Activated CD4-positive, alpha-beta T cell treated with anti-CD3 and anti-CD28 coated beads, Interleukin-2, amount 50 U/mL, for 4 hours (primary cell): ENCODE measurements at regions not wholly inside any gene's neighbourhood (a gene's known extent, or its start where the extent isn't known, plus 50 kb on each side); places are given as distances from the start of the nearest gene placed in this dataset.

Experiments
- DNase-seq, 2 experiments: peaks; one replicate each; pipeline ENCODE4 v3.0.0-alpha.2; 2020

- DNase-seq, result no peak
Measured at GRCh38 chr1:2919841-2920240, 101.4 kb upstream of the ACTRT2 start.

GRCh38 chr1:2920421-2921015, 100.7 kb upstream of the ACTRT2 start:
- no peak for DNase-seq

GRCh38 chr1:2921970-2922686, 99.1 kb upstream of the ACTRT2 start:
- DNase-seq, result peak; percentile 12 to 20

GRCh38 chr1:2923351-2923750, 97.9 kb upstream of the ACTRT2 start:
- no peak for DNase-seq

GRCh38 chr1:2925291-2925690, 96.0 kb upstream of the ACTRT2 start:
- DNase-seq, result no peak

GRCh38 chr1:2925918-2926317, 95.3 kb upstream of the ACTRT2 start:
- no peak for DNase-seq

- DNase-seq, result no peak
Measured at GRCh38 chr1:2926447-2927055, 94.7 kb upstream of the ACTRT2 start.

GRCh38 chr1:2927393-2928360, 93.6 kb upstream of the ACTRT2 start:
- no peak for DNase-seq

GRCh38 chr1:2928366-2929325, 92.6 kb upstream of the ACTRT2 start:
- DNase-seq, result no peak

GRCh38 chr1:2929335-2929734, 91.9 kb upstream of the ACTRT2 start:
- DNase-seq, result no peak

- no peak for DNase-seq
Measured at GRCh38 chr1:2930016-2930815, 91.1 kb upstream of the ACTRT2 start.

GRCh38 chr1:2930913-2931723, 90.1 kb upstream of the ACTRT2 start:
- no peak for DNase-seq

GRCh38 chr1:2931724-2932401, 89.4 kb upstream of the ACTRT2 start:
- DNase-seq, result no peak

- DNase-seq, result no peak
Measured at GRCh38 chr1:2932671-2933350, 88.5 kb upstream of the ACTRT2 start.

GRCh38 chr1:2933431-2934155, 87.7 kb upstream of the ACTRT2 start:
- no peak for DNase-seq

GRCh38 chr1:2934156-2934540, 87.1 kb upstream of the ACTRT2 start:
- no peak for DNase-seq

- DNase-seq, result no peak
Measured at GRCh38 chr1:2934642-2935081, 86.6 kb upstream of the ACTRT2 start.

- no peak for DNase-seq
Measured at GRCh38 chr1:2935184-2935583, 86.1 kb upstream of the ACTRT2 start.
